ENCODE measurements at regions not wholly inside any gene's neighbourhood (a gene's known extent, or its start where the extent isn't known, plus 50 kb on each side); places are given as distances from the start of the nearest gene placed in this dataset.
A peak's percentile ranks its signal among the peaks of the same experiment; 100 is the strongest.

DNA sequence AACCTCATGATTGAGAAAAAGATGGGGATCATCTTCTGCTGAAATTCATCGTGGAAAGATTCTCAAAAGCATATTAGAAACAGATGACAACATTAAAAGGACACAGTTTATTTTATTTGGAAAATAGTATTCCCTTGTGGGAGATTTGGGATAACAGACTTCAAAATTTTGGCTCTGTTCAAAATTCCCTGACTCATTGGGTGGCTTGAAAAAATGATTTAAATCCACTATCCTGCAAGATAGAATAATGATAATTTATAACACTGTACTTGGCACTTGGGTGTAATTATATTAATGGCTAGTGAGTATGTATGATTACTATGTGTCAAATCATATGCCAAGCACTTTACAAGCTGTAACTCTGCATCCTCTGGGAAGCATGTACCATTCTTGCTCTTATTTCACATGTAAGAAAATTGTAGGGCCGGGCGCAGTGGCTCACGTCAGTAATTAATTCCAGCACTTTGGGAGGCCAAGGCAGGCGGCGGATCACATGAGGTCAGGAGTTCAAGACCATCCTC, 128.8 kb downstream of the LMNTD1 start:
- DNase-seq (no peak), ATAC-seq (peak in 1 of 2 donors; percentile 26)
- no peaks in the 10 kb centered on the region for H3K36me3 ChIP-seq
- in situ Hi-C loops (cut with MboI; ENCODE audit: low sequenced_read_pairs in 4 of 4) (no loop called here), intact Hi-C loops (cut with DNase I; ENCODE audit: low total_unique reads) (no loop called here)
- no peaks in the 10 kb centered on the region for H3K27me3 ChIP-seq
- no peaks in the 10 kb centered on the region for H3K4me1 ChIP-seq
- no peak for TF ChIP-seq POLR2A (IDR thresholded peaks at IDR 0.05)
- TF ChIP-seq, protein P1, sequence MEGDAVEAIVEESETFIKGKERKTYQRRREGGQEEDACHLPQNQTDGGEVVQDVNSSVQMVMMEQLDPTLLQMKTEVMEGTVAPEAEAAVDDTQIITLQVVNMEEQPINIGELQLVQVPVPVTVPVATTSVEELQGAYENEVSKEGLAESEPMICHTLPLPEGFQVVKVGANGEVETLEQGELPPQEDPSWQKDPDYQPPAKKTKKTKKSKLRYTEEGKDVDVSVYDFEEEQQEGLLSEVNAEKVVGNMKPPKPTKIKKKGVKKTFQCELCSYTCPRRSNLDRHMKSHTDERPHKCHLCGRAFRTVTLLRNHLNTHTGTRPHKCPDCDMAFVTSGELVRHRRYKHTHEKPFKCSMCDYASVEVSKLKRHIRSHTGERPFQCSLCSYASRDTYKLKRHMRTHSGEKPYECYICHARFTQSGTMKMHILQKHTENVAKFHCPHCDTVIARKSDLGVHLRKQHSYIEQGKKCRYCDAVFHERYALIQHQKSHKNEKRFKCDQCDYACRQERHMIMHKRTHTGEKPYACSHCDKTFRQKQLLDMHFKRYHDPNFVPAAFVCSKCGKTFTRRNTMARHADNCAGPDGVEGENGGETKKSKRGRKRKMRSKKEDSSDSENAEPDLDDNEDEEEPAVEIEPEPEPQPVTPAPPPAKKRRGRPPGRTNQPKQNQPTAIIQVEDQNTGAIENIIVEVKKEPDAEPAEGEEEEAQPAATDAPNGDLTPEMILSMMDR (IDR thresholded peaks at IDR 0.05 in 4 of 5, conservative IDR thresholded peaks at IDR 0.05 in 1 of 5), result no peak
- no peak overlapping the region for H3K4me3 ChIP-seq
- no peaks in the 10 kb centered on the region for H3K9me3 ChIP-seq
- no peak overlapping the region for H3K27ac ChIP-seq

- Histone ChIP-seq H3K9me3 (no peaks in the 10 kb centered on the region), H3K27ac (no peak overlapping the region), H3K4me3 (no peak overlapping the region), H3K36me3 (no peaks in the 10 kb centered on the region), H3K4me1 (no peaks in the 10 kb centered on the region), H3K27me3 (no peaks in the 10 kb centered on the region)
- TF ChIP-seq POLR2A (IDR thresholded peaks at IDR 0.05), result no peak
- TF ChIP-seq, protein P1 (IDR thresholded peaks at IDR 0.05 in 4 of 5, conservative IDR thresholded peaks at IDR 0.05 in 1 of 5), result no peak
- no peak for DNase-seq
- intact Hi-C loops (cut with DNase I; ENCODE audit: low total_unique reads) (no loop called here), in situ Hi-C loops (cut with MboI; ENCODE audit: low sequenced_read_pairs in 4 of 4) (no loop called here)
- ATAC-seq, result no peak
Observed at GRCh38 chr12:25423355-25424050, 129.6 kb downstream of the LMNTD1 start.

DNA sequence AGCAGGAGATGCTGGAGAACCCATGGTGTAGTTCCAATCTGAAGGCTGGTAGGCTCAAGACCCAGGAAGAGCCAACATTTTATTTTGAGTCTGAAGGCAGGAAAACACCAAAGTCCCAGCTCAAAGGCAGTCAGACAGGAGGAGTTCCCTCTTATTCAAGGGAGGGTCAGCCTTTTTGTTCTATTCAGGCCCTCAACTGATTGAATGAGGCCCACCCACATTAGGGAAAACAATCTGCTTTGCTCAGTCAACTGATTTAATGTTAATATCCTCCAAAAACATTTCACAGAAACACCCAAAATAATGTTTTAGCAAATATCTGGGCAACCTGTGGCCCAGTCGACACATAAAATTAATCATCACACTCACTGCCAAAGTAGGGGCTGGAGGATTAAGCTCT, 130.8 kb downstream of the LMNTD1 start:
- in situ Hi-C loops (cut with MboI; ENCODE audit: low sequenced_read_pairs in 4 of 4), result no loop called here
- TF ChIP-seq, protein P1 (IDR thresholded peaks at IDR 0.05 in 4 of 5, conservative IDR thresholded peaks at IDR 0.05 in 1 of 5), result no peak
- TF ChIP-seq POLR2A (IDR thresholded peaks at IDR 0.05), result no peak
- ATAC-seq, result no peak

GRCh38 chr12:25421651-25422167, 131.4 kb downstream of the LMNTD1 start:
- intact Hi-C loops (cut with DNase I; ENCODE audit: low total_unique reads), result no loop called here
- in situ Hi-C loops (cut with MboI; ENCODE audit: low sequenced_read_pairs in 4 of 4), result no loop called here
- Histone ChIP-seq H3K4me1 (no peaks in the 10 kb centered on the region), H3K27ac (no peak overlapping the region), H3K9me3 (no peaks in the 10 kb centered on the region), H3K36me3 (no peaks in the 10 kb centered on the region), H3K27me3 (no peaks in the 10 kb centered on the region), H3K4me3 (no peak overlapping the region)
- DNase-seq (no peak), ATAC-seq (no peak)
- no peak for TF ChIP-seq POLR2A (IDR thresholded peaks at IDR 0.05)
- TF ChIP-seq, protein P1 (IDR thresholded peaks at IDR 0.05 in 4 of 5, conservative IDR thresholded peaks at IDR 0.05 in 1 of 5), result no peak

More for the DNA sequence above, 130.8 kb downstream of the LMNTD1 start:
- H3K36me3 ChIP-seq, result no peaks in the 10 kb centered on the region
- intact Hi-C loops (cut with DNase I; ENCODE audit: low total_unique reads), result no loop called here
- H3K27ac ChIP-seq, result no peak overlapping the region
- H3K27me3 ChIP-seq, result no peaks in the 10 kb centered on the region
- no peaks in the 10 kb centered on the region for H3K4me1 ChIP-seq
- no peaks in the 10 kb centered on the region for H3K9me3 ChIP-seq
- no peak overlapping the region for H3K4me3 ChIP-seq
- DNase-seq, result no peak

Data from gastrocnemius medialis (tissue), 4 donors.